ENCODE measurements at regions not wholly inside any gene's neighbourhood (a gene's known extent, or its start where the extent isn't known, plus 50 kb on each side); places are given as distances from the start of the nearest gene placed in this dataset.

DNA sequence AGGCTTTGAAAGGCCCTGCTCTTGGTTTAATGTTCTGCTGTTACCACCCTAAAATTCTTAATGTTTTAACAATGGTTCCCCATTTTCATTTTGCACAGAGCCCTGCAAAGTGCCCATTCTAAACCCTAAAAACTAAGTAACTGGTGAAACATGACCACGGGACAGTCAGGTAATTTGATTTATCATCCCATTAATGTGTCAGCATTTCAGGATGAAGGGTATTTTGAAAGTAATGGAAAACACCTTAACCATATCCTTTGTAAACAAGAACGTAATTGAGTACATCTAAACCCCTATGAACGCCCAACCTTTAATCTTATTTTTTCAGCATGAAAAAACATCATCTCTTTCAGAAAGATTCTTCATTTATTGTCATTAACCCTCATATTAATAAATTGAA lies 164.9 kb upstream of the IL12A start:
- TF ChIP-seq, protein P1, sequence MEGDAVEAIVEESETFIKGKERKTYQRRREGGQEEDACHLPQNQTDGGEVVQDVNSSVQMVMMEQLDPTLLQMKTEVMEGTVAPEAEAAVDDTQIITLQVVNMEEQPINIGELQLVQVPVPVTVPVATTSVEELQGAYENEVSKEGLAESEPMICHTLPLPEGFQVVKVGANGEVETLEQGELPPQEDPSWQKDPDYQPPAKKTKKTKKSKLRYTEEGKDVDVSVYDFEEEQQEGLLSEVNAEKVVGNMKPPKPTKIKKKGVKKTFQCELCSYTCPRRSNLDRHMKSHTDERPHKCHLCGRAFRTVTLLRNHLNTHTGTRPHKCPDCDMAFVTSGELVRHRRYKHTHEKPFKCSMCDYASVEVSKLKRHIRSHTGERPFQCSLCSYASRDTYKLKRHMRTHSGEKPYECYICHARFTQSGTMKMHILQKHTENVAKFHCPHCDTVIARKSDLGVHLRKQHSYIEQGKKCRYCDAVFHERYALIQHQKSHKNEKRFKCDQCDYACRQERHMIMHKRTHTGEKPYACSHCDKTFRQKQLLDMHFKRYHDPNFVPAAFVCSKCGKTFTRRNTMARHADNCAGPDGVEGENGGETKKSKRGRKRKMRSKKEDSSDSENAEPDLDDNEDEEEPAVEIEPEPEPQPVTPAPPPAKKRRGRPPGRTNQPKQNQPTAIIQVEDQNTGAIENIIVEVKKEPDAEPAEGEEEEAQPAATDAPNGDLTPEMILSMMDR (IDR thresholded peaks at IDR 0.05), result no peak
- TF ChIP-seq POLR2AphosphoS5 (IDR thresholded peaks at IDR 0.05), result no peak
- no peak for TF ChIP-seq POLR2A (IDR thresholded peaks at IDR 0.05)
